Activated gamma-delta T cell treated with anti-CD3 and anti-CD28 coated beads, Interleukin-2, amount 50 U/mL, for 16 hours (primary cell): ENCODE measurements at regions not wholly inside any gene's neighbourhood (a gene's known extent, or its start where the extent isn't known, plus 50 kb on each side); places are given as distances from the start of the nearest gene placed in this dataset.
"Not testable (repeated sequence)": the region's sequence is repeated elsewhere in the genome, so short reads cannot be mapped to it uniquely, and the experiment has no call there.

ENCODE experiments used
- DNase-seq: peaks from one replicate; pipeline ENCODE4 v3.0.0-alpha.2; 2020; ENCODE audit warnings: low read depth

DNA sequence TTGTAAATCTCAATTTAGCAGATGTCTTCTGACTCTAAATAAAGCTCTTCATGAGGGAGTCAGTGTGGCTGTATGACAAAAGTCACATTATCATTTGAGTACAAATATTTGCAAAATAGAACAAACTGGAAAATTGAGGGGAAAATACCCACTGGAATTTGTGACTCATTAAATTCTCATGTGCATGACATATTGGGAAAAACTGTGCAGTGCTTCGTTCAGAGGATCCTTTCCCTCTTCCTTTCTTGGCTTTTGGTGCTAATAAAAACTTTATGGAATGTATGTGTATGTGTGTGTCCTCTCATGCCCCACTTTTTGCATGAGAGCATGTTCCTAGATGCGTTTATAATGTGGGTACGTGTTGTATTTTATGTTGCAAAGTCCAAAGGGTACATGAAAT lies 267.8 kb downstream of the KTN1 start:
- no peak for DNase-seq

DNA sequence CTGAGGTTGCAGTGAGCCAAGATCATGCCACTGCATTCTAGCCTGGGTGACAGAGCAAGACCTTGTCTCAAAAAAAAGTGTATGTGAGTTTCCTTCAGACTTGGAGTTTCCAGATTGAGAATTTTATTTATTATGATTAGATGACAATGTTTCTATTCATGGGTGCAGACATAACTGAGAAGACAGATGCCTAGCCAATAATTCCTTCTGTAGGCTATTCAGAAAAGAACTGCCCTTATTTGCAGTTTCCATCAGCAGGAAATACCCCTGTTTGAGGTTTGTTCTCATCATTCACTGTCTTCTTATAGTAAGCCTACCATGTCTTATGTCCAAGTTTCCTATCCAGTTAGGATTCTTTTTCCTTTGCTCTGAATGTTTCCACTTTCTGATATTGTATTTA lies 269.0 kb downstream of the KTN1 start:
- DNase-seq: no peak

DNA sequence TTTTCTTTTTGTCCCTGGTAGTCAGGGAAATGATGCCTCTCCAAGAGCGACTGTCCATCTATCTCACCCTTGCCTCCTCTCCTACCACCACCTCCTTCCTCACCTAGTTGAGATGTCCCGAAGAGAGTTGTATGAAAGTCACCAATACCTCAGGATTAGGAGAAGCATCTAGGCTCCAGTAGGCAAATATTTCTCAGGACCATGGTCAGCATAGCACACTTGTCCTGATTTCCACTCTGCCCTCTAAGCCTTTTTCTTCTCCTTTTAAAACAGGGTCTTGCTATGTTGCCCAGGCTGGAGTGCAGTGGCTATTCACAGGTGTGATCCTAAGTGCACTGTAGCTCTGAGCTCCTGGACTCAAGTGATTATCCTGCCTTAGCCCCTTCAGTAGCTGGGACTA lies 268.4 kb upstream of the PELI2 start:
- DNase-seq: no peak

DNA sequence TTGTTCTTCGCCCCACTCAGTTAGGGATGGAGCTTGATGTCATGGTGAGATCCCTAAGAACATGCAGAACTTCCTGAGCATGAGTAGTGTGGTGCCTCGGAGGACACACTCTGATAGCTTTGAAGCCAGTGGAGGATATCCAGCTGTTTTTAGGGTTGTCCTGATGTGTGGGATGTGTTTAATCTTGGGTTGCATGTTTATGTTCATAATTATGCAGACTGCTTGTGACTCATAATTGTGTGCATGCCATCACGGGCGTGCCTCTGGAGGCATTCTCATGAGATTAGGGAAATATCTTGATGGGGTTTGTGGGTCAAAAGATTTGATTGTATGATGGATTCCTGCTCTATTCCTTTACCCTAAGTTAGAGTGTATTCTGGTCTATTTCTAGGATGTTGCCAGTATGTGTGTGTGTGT lies 267.4 kb upstream of the PELI2 start:
- DNase-seq: no peak

DNA sequence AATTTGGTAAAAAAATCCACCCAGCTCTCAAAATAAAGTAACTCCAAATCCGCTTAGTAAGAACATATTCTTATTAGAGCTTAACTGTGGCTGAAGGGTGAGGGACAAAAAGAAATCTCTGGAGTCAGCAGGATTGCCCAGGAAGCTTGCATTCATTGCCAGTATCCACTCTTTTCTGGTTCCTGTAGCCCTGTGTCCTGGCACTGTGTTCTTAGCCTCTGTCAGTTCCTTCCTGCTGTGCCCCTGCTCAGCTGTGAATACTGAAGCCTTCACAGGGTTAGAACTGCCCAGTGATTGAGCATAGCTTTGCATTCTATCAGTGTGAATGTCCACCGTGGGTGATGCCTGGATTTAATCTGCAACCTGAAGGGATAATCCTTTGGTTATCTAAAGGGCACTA lies 266.9 kb upstream of the PELI2 start:
- no peak for DNase-seq

DNA sequence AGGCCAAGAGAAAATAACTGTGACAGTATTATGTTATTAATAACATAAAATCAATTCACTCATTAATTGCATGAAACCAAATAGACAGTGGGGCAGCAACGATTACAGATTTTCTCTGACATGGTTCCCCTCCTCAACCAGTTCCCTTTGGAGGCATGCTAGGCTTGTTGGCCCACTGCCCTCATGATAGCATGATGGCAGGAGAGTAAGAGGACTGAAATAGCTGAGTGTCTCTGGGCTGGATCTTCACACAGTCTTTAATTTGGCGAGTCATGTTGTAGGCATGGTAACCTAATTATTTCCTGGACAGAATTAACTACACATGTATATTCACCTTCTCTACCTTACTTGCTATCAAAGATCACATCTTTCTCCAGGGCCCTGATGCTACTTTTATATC lies 266.2 kb upstream of the PELI2 start:
- no peak for DNase-seq

DNA sequence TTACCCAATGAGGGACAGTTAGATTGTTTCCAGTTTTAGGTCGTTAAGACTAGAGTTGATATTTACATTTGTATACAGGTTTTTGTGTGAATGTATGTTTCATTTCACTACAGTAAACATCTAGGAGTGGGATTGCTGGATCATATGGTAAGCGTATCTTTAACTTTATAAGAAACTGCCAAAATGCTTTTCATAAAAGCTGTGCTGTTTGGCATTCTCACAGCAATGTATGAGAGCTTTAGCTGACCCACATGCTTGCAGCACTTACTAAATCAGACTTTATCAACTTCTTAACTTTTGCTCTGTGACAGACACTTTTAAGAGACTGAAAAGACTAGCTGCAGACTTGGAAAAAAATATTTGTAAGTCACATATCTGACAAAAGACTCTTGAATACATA lies 262.5 kb upstream of the PELI2 start:
- DNase-seq: no peak

DNA sequence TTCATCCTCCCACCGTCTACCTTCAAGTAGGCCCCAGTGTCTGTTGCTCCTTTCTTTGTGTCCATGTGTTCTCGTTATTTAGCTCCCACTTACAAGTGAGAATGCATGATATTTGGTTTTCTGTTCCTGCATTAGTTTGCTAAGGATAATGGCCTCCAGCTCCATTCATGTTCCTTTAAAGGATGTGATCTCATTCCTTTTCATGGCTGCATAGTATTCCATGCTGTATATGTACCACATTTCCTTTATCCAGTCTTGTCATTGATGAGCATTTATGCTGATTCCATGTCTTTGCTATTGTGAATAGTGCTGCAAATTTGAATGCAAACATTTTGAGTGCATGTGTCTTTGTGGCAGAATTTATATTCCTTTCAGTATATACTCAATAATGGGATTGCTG lies 259.6 kb upstream of the PELI2 start:
- DNase-seq: no peak

DNA sequence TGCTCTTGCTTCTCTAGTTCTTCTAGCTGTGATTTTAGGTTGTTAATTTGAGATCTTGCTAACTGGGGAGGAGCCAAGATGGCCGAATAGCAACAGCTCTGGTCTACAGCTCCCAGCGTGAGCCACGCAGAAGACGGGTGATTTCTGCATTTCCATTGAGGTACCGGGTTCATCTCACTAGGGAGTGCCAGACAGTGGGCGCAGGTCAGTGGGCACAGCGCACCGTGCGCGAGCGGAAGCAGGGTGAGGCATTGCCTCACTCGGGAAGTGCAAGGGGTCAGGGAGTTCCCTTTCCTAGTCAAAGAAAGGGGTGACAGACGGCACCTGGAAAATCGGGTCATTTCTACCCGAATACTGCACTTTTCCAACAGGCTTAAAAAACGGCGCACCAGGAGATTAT lies 256.6 kb upstream of the PELI2 start:
- not testable (repeated sequence) for DNase-seq

DNA sequence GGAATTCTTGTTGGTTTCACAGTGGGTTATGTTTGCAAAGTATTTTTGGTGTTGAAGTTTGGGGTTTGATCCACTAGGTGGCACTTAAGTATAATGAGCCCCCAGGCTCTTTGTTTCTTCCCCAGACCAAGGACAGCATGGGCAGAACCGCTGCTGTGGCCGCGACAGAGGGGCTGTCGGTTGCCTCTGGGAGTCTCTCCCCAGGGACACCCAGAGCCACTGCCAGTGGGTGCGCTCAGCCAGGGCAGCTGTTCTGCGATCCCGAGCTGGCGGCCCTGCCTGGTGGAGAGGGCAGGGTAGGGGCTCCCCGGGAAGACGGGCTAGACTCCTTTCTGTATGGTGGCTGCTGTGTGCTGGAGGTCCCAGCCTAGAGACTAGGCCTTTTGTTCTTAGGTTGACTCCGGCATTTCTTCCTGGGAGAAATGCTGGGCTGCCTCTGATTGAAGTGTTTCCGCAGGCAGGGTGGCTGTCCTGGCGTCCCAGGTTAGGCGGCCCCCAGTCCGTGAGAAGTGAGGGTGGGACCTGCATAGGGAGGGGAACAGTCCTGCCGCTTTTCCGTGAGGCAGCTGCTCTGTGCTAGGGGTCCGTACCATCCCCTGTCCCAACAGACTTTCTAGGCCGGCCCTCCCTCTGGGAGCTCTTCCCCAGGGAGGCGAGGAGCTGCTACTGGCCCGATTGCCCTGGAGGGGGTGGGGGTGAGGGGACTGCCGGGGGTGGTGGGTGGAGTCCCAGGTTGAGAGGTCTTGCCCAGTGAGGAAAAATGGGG lies 253.1 kb upstream of the PELI2 start:
- no peak for DNase-seq

DNA sequence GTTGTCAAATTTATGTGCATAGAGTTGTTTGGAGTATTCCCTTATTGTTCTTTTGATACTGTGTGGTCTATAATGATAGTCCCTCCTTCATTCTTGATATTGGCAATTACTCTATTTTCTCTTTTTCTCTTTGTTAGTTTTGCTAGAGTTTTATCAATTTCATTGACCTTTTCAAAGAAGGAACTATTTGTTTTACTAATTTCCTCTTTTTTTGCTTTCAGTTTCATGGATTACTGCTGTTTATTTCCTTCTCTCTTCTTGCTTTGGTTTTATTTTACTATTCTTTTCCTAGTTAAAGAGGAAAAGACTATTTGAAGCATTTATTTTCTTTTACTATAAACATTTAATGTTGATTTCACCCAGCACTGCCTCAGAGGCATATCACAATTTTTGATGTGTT lies 250.9 kb upstream of the PELI2 start:
- no peak for DNase-seq

DNA sequence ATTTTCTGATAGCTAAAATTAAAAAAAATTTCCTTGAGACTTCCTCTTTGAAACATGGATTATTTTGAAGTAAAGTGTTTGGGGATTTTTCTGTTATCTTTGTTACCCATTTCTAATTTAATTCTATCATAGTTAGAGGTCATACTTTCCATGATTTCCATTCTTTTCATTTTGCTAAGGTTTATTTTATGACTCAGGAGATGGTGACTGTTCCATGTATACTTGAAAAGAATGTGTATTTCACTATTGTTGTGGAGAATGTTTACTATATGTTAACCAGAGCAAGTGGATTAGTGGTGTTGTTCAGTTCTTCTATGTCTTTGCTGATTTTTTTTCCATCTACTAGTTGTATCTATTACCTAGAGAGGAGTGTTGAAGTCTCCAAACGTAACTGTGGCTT lies 250.5 kb upstream of the PELI2 start:
- DNase-seq: no peak

DNA sequence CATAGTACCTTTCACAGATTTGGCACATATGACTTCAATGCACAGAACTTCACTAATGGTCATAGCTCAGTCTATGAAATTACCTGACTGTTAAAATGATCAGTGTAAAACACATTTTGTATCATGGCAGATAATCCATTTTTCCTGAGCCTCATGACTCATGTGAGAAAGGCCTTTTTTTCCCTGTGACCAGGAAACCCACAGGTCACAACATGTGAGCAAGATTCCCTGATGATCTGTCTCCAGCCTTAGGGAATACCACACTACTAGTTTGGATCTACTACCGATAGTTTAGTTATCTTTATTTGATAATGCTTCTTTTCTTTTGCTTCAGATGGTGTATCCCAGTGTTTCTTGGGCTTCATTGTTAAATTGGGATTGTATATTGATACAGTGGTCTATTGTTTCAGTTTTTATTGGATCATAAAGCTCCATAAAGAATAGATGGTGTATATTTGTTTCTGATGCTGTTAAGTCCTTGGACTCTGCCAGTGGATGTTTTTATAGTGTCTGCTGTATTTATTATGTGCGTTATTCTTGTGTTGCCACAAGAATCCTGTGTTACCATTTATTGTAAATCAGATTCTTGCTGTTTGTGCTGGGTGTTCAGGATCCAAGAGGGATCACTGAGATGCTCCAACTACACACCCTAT lies 248.7 kb upstream of the PELI2 start:
- no peak for DNase-seq

DNA sequence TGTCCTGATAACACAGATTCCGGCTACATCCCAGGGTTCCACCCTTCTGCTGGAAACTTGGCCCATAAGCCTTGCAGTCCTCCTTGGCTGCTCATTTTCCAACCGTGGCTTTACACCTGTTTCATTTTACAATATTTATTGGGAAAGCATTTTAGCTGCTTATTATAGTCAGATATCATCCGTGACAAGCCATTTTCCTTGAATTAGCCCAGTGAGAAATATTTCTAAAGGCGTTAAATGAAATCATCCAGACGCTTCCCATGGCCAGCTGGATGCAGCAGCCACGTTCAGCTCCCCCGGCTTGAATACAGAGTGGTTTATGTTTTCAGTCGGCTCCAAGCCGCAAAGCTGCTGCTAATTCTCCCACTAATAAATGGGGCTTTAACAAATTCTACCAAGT lies 245.0 kb upstream of the PELI2 start:
- DNase-seq: no peak

DNA sequence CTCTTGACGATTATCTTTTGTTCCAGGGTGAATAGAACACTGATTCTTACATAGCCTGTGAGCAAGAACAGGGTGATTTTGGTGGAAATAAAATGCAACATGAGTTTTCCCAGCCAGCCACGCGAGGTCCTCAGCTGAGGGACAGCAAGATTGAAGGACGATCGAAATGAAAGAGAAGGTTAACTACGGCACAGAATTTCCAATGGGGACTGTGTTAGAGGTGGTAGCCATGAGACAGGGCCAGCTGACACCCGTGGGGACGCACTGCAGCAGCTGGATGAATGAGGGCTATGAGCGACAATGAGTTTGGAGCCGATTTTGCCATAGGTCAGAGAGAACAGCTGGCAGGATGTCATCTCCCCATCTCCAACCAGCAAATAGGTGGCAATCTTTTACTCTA lies 243.4 kb upstream of the PELI2 start:
- no peak for DNase-seq

DNA sequence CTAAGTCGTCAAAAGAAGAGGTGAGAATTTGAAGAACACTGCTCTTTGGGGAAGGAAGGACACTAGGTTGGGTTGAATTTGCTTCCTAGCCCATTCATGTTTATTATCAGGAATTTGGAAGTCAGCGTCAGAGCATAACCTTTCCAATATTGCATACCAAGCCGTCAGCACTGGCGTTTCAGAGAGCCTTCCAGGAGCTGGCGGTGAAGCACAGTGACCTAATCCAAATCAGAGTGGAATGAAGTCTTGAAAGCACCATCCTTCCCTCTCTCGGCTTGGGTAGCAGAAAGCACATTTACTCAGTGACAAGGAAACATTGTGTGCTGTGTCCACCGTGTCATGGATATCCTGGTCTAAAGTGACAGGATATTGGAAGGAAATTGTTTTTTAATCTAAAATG lies 240.3 kb upstream of the PELI2 start:
- DNase-seq: no peak

DNA sequence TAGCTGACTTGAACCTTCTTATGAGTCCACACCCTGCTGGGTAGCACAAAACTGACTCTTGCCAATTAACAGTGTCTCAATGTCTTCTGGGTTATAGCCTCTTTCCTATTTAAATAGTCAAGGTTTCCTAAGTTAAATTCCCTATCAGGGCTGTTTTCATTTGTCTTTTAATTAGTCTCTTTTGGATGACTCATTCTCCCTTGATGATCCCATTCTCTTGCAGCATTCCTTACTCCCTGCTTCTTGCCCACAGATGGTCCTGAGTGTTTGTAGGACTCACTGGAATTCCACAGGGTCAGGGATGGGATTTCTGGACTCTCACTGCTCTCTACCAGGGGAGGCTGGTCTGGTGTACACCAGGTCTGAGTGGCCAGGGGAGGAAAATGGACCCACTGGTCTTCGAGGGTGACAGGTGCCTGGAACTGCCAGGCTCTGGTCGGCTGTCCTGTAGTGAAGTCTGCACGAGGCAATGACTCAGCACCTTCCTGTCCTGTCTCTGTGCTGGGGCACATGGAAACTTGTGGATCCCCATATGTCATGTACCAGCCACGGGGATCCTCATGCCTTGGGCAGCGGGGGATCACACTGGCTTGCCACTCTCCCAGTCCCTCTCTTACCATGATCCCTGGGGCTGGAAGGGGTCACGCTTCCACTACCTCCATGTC lies 236.5 kb upstream of the PELI2 start:
- DNase-seq: no peak

DNA sequence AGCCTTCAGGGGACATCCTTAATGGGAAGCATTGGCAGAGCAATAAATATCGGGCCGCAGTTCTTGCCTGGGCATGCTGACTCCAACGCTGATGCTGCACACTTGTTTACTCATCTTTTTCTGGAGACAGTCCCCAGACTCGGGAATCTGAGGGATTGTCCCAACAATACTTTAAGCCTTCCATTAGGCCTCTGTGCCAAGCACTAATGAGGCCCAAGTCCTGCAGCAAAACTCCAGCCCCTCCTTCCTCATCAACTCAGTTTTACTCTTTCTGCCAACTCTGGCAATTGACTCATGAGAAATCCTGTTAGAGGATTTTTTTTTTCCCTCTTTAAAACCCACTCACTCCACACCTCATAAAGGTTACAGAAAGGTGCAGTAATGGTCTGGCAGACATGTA lies 233.4 kb upstream of the PELI2 start:
- no peak for DNase-seq

DNA sequence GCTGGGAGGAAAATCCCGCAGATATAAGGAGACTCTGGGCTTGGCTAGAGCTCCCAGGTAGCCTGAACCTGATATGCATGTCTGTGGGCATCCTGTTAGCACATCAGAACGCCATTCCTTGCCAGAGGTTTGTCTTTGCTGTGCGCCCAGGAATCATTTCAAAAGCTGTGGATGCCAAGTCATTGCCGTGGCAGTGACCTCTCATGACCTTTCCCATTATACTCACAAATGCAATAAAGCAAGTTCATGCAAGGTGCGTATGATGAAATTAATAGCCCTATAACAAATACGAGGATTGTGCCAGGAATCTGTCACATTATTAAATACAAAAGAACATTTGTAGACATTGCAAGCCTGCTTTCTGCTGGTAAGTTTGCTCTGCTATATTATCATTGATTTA lies 229.1 kb upstream of the PELI2 start:
- DNase-seq: no peak

DNA sequence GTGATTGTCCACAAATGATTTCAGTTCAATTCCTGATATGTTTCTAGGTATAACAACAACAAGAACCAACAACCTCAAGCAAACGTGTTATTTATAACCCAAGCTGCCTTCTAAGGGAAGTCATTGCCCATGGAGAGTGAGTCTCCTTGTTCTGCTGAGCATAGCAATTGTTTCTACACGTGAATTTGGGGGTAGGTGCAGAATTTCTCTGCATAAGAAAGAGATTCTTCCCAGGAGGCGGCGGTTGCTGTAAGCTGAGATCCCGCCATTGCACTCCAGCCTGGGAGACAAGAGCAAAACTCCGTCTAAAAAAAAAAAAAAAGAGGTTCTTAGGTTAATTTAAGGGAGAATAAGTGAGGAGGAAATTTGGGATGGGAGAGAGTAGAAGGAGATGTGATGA lies 226.5 kb upstream of the PELI2 start:
- no peak for DNase-seq

DNA sequence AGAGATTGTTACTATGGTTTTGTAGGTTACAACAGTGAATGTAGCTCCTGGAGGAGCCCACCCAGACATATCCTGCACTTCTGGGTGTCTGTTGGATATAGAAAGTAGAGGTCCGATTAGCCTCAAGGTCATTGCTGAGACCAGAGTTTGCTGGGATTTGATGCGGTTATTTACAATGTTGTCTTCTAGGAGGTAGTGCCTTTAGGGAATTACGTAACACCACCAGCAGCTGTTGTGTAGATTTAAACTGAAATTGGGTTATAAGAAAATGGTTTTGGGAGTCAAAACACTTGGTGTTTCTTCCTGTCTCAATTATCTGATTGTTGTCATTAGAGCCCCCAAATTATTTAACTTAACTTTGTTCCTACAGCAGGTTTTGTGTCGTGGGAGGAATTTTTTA lies 225.3 kb upstream of the PELI2 start:
- no peak for DNase-seq

DNA sequence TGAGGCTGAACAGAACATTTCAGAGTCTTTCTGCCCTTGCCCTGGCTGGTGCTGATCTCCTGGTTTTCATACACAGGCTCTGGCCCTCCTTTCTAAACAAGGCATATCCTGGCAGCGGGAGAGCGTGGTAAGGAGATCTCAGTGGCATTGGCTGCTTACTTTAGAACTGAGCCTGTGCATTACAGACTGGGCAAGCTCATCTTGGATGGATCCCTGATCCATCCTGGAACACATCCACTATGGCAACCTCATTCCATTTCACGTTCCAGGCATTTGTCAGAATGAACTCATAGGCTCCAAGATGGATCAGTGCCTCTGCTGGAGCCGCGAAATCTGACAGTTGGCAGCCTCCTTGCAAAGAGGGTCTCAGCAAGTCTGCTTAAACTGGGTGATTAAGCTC lies 224.5 kb upstream of the PELI2 start:
- no peak for DNase-seq

DNA sequence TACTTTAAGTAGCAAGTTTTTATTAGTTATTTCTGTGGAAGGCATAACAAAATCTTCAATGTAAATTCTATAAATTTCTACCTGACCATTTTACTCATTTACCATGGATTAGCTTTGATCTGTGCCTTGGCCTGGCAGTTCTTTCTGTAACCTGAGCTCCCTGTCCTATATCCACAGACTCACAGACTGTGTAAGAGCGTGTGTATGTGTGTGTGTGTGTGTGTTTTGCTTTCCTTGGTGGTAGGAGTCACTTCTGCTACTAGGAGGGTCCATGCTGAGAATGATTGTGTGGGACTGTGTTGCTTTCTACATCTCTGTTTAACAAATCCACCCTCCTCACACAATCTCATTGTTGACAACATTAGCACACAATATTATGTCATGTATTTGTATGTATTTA lies 221.2 kb upstream of the PELI2 start:
- no peak for DNase-seq

DNA sequence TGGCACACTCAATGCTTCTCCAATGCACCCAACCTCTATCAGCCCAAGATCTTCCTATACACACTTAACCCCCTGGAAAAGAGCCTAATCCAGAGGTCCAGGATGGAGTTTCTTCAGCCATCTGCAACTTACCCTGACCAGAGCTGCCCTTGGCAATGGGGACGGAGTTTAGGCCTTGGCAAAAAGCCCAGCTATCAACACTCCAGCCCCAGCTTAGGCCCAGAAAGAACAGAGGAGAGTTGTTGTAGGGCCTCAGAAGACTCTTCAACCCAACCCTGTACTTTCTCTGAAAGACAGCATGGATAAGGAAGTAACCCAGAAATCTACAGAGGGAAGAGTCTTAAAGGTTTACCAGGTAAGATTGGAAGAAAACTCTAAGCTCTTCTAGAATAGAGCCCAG lies 219.3 kb upstream of the PELI2 start:
- no peak for DNase-seq
